Heart right ventricle (tissue), 16 donors: ENCODE measurements at regions not wholly inside any gene's neighbourhood (a gene's known extent, or its start where the extent isn't known, plus 50 kb on each side); places are given as distances from the start of the nearest gene placed in this dataset.

ENCODE experiments used
- ATAC-seq, 8 donors: fragments of 200-7000 bp; cut with Tn5 transposase; one replicate each; pipeline ENCODE4 v1.9.1; 2020; ENCODE audit warnings: mild to moderate bottlenecking in 8 of 8, moderate library complexity in 8 of 8, moderate number of reproducible peaks in 1 of 8
- DNase-seq, 2 donors: peaks; one replicate each; pipeline ENCODE4 v3.0.0-alpha.2; 2020
- H3K27ac ChIP-seq, 10 donors: fragments of 200-600 bp; sonication (generic) in 2 of 10; one replicate each; pipeline versions ENCODE4 v1.5.0 to v1.8.0; 2020 to 2022; ENCODE audit warnings: mild to moderate bottlenecking in 3 of 10
- H3K27me3 ChIP-seq, 7 donors: fragments of 200-600 bp; one replicate each; pipeline ENCODE4 v1.8.0; 2021 to 2022; ENCODE audit warnings: mild to moderate bottlenecking in 2 of 7
- H3K36me3 ChIP-seq, 9 donors: fragments of 200-600 bp; sonication (generic) in 1 of 9; one replicate each; pipeline versions ENCODE4 v1.5.0 to v1.8.0; 2020 to 2022; ENCODE audit warnings: mild to moderate bottlenecking in 2 of 9
- H3K4me1 ChIP-seq, 9 donors: fragments of 200-600 bp; sonication (generic) in 1 of 9; one replicate each; pipeline versions ENCODE4 v1.5.0 to v1.8.0; 2020 to 2022; ENCODE audit warnings: mild to moderate bottlenecking in 4 of 9
- H3K4me3 ChIP-seq, 10 donors: fragments of 200-600 bp; sonication (generic) in 2 of 10; one replicate each; pipeline versions ENCODE4 v1.5.0 to v1.8.0; 2020 to 2022; ENCODE audit warnings: mild to moderate bottlenecking in 7 of 10, moderate library complexity in 2 of 10
- H3K9me3 ChIP-seq, 11 donors: fragments of 200-600 bp in 10 of 11; sonication (generic) in 2 of 11; one replicate each; pipeline versions ENCODE4 v1.5.0 to v1.8.0; 2013 to 2022; ENCODE audit warnings: mild to moderate bottlenecking in 2 of 11, control low read depth in 1 of 11, moderate library complexity in 1 of 11
- CTCF ChIP-seq, 9 donors: fragments of 200-600 bp; sonication (generic) in 2 of 9; IDR thresholded peaks; one replicate each; pipeline versions ENCODE4 v1.5.0 to v1.8.0; 2021 to 2022; ENCODE audit warnings: antibody characterized with exemption in 9 of 9, mild to moderate bottlenecking in 5 of 9, moderate library complexity in 1 of 9
- WGBS, 2 donors: extraction: QIAGEN DNeasy Blood & Tissue Kit; methylation state at CpG; one replicate each; pipeline ENCODE4 v1.1.7; 2013; ENCODE audit warnings: inconsistent platforms in 1 of 2; 5-methylcytosine and 5-hydroxymethylcytosine counted together
- intact Hi-C, 10 donors: fragments of 100-400 bp; cut with DNase I; formaldehyde crosslinking; loops; one replicate each; pipeline versions ENCODE4 v1.11.1 to v1.14.2; 2022
- donor health status: Arrhythmogenic right ventricular cardiomyopathy.
- donor health status: ischemic (EF 13 %, LVEDD 7.1; RV severe dilation, severe dysfunction).
- donor health status: healthy with polysubstance abuse.
- donor health status: DM: no; HTN: yes; CAD: no.
- donor health status: DM: no; HTN: no; CAD: no.
- donor health status: ischemic (EF 25% LVEDD 6.9; RV normal size, moderate dysfunction).
- donor health status: ischemic (EF 25% LVEDD 5.7; RV mildly dilated, moderate dysfunction).
- donor health status: healthy.
- donor health status: DM: yes; HTN: yes; CAD: no.
- donor health status: Ischemic cardiomyopathy.
- donor health status: ischemic (EF 35%, LVEDD 5.7; RV mildly dilated, moderate dysfunction).
- donor health status: nonischemic (EF 11% LVEDD 7.7; RV severe dilation, severe dysfunction).
- donor health status: DM: yes; HTN: yes; CAD: no.
- donor health status: PGD.
- donor health status: ischemic (EF 29% LVEDD 5.4; RV normal size, mild dysfunction).
- donor health status: nonischemic (EF 23%, LVEDD 6.1; RV moderate dilation, normal function).

- Histone ChIP-seq H3K4me3 (no peak overlapping the region), H3K36me3 (no peaks in the 10 kb centered on the region), H3K27ac (no peak overlapping the region), H3K4me1 (no peaks in the 10 kb centered on the region), H3K27me3 (no peaks in the 10 kb centered on the region), H3K9me3 (peaks cover 0 to 21% (median 0%) of the 10 kb centered on the region in 11 donors)
- WGBS, 2 donors, result 93 to 95% methylated on average over 3 of the region's 3 CpGs
- no peak for TF ChIP-seq CTCF (IDR thresholded peaks at IDR 0.05)
- ATAC-seq (no peak), DNase-seq (no peak)
- intact Hi-C loops, result no loop called here
These were observed 249.6 kb upstream of the SPRY2 start for GRCh38 chr13:80590551-80590950.

- Histone ChIP-seq H3K4me1 (no peaks in the 10 kb centered on the region), H3K9me3 (peaks cover 0 to 34% (median 0%) of the 10 kb centered on the region in 11 donors), H3K27me3 (no peaks in the 10 kb centered on the region), H3K36me3 (no peaks in the 10 kb centered on the region), H3K27ac (no peak overlapping the region), H3K4me3 (no peak overlapping the region)
- intact Hi-C loops, result no loop called here
- WGBS, 2 donors, result 83 to 86% methylated on average over 2 of the region's 2 CpGs
- ATAC-seq (no peak), DNase-seq (no peak)
- TF ChIP-seq CTCF (IDR thresholded peaks at IDR 0.05), result no peak
These were observed 245.4 kb upstream of the SPRY2 start for GRCh38 chr13:80586356-80586755.

GRCh38 chr13:80585531-80585930 is 244.6 kb upstream of the SPRY2 start:
- Histone ChIP-seq H3K4me1 (no peaks in the 10 kb centered on the region), H3K27ac (no peak overlapping the region), H3K9me3 (peaks cover 0 to 37% (median 0%) of the 10 kb centered on the region in 11 donors), H3K4me3 (no peak overlapping the region), H3K36me3 (no peaks in the 10 kb centered on the region), H3K27me3 (no peaks in the 10 kb centered on the region)
- no peak for ATAC-seq
- 95 to 100% methylated on average over 1 of the region's 1 CpG for WGBS, 2 donors
- intact Hi-C loops, result no loop called here
- TF ChIP-seq CTCF (IDR thresholded peaks at IDR 0.05), result no peak
- DNase-seq, result no peak

GRCh38 chr13:80584785-80585184 is 243.9 kb upstream of the SPRY2 start:
- DNase-seq, result no peak
- Histone ChIP-seq H3K27ac (no peak overlapping the region), H3K27me3 (no peaks in the 10 kb centered on the region), H3K9me3 (peaks cover 0 to 32% (median 0%) of the 10 kb centered on the region in 11 donors), H3K36me3 (no peaks in the 10 kb centered on the region), H3K4me1 (no peaks in the 10 kb centered on the region), H3K4me3 (no peak overlapping the region)
- WGBS, 2 donors, result 93 to 97% methylated on average over 1 of the region's 1 CpG
- intact Hi-C loops, result no loop called here
- no peak for ATAC-seq
- no peak for TF ChIP-seq CTCF (IDR thresholded peaks at IDR 0.05)

GRCh38 chr13:80584306-80584705 is 243.4 kb upstream of the SPRY2 start:
- Histone ChIP-seq H3K27ac (no peak overlapping the region), H3K27me3 (no peaks in the 10 kb centered on the region), H3K4me3 (no peak overlapping the region), H3K4me1 (peaks cover 0 to 1% (median 0%) of the 10 kb centered on the region in 9 donors), H3K9me3 (peaks cover 0 to 28% (median 0%) of the 10 kb centered on the region in 11 donors), H3K36me3 (no peaks in the 10 kb centered on the region)
- no peak for DNase-seq
- intact Hi-C loops, result no loop called here
- TF ChIP-seq CTCF (IDR thresholded peaks at IDR 0.05), result no peak
- ATAC-seq, result no peak
